DMS79 (cell line): ENCODE measurements at regions not wholly inside any gene's neighbourhood (a gene's known extent, or its start where the extent isn't known, plus 50 kb on each side); places are given as distances from the start of the nearest gene placed in this dataset.
"Not testable (repeated sequence)": the region's sequence is repeated elsewhere in the genome, so short reads cannot be mapped to it uniquely, and the experiment has no call there.

Experiments used
- DNase-seq: peaks from one replicate; lab custom pipeline; 2025; lab: John Stamatoyannopoulos, UW

- no peak for DNase-seq
These were observed 2662.4 kb upstream of the PCDH20 start for GRCh38 chr13:64078025-64078424.

- not testable (repeated sequence) for DNase-seq
These were observed 2661.6 kb upstream of the PCDH20 start for GRCh38 chr13:64077132-64077835.

- no peak for DNase-seq
These were observed 2660.1 kb upstream of the PCDH20 start for GRCh38 chr13:64075543-64076271.

- no peak for DNase-seq
These were observed 2659.4 kb upstream of the PCDH20 start for GRCh38 chr13:64074971-64075474.

GRCh38 chr13:64073203-64073602, 2657.6 kb upstream of the PCDH20 start:
- no peak for DNase-seq

- no peak for DNase-seq
These were observed 2655.7 kb upstream of the PCDH20 start for GRCh38 chr13:64071352-64071751.

GRCh38 chr13:64069892-64070291, 2654.2 kb upstream of the PCDH20 start:
- DNase-seq, result no peak

- DNase-seq, result no peak
These were observed 2651.1 kb upstream of the PCDH20 start for GRCh38 chr13:64066711-64067110.

- DNase-seq, result no peak
These were observed 2646.0 kb upstream of the PCDH20 start for GRCh38 chr13:64061649-64062048.

- DNase-seq, result no peak
These were observed 2641.8 kb upstream of the PCDH20 start for GRCh38 chr13:64057372-64058020.

- DNase-seq, result no peak
These were observed 2638.7 kb upstream of the PCDH20 start for GRCh38 chr13:64054321-64054720.

GRCh38 chr13:64052521-64052920, 2636.9 kb upstream of the PCDH20 start:
- no peak for DNase-seq

- DNase-seq, result no peak
These were observed 2635.6 kb upstream of the PCDH20 start for GRCh38 chr13:64051278-64051677.

GRCh38 chr13:64041296-64041695, 2625.6 kb upstream of the PCDH20 start:
- no peak for DNase-seq

GRCh38 chr13:64033921-64034320, 2618.3 kb upstream of the PCDH20 start:
- no peak for DNase-seq

GRCh38 chr13:64029343-64030093, 2613.9 kb upstream of the PCDH20 start:
- no peak for DNase-seq

- no peak for DNase-seq
These were observed 2612.9 kb upstream of the PCDH20 start for GRCh38 chr13:64028551-64028950.

GRCh38 chr13:64020126-64020525, 2604.5 kb upstream of the PCDH20 start:
- no peak for DNase-seq

- no peak for DNase-seq
These were observed 2591.7 kb upstream of the PCDH20 start for GRCh38 chr13:64007339-64007738.

GRCh38 chr13:64000321-64000720, 2584.7 kb upstream of the PCDH20 start:
- no peak for DNase-seq

GRCh38 chr13:63999614-64000305, 2584.1 kb upstream of the PCDH20 start:
- DNase-seq, result no peak

GRCh38 chr13:63983366-63983765, 2567.7 kb upstream of the PCDH20 start:
- DNase-seq, result no peak
